Sigmoid colon (tissue), 6 donors: ENCODE measurements at regions not wholly inside any gene's neighbourhood (a gene's known extent, or its start where the extent isn't known, plus 50 kb on each side); places are given as distances from the start of the nearest gene placed in this dataset.
"Not testable (repeated sequence)": the region's sequence is repeated elsewhere in the genome, so short reads cannot be mapped to it uniquely, and the experiment has no call there.

ENCODE experiments used
- DNase-seq: peaks from one replicate; pipeline ENCODE4 v3.0.0-alpha.2; 2019
- H3K27ac ChIP-seq, 4 donors: fragments of 200-600 bp; sonication (generic); one replicate each; pipeline ENCODE4 v1.5.1; 2016 to 2019; ENCODE audit warnings: mild to moderate bottlenecking in 1 of 4
- H3K27me3 ChIP-seq, 3 donors: fragments of 200-600 bp; sonication (generic); one replicate each; pipeline ENCODE4 v1.5.1; 2019; ENCODE audit warnings: mild to moderate bottlenecking in 1 of 3
- H3K36me3 ChIP-seq, 4 donors: fragments of 200-600 bp; sonication (generic); one replicate each; pipeline ENCODE4 v1.5.1; 2016 to 2019
- H3K4me1 ChIP-seq, 4 donors: fragments of 200-600 bp; sonication (generic); one replicate each; pipeline ENCODE4 v1.5.1; 2017 to 2019
- H3K4me3 ChIP-seq, 4 donors: fragments of 200-600 bp; sonication (generic); one replicate each; pipeline ENCODE4 v1.5.1; 2017 to 2019; ENCODE audit warnings: mild to moderate bottlenecking in 2 of 4, moderate library complexity in 1 of 4
- H3K9me3 ChIP-seq, 4 donors: fragments of 200-600 bp in 3 of 4; sonication (generic) in 3 of 4; one replicate each; pipeline versions ENCODE4 v1.5.1 to v1.6.1; 2013 to 2019
- CTCF ChIP-seq, 4 experiments: fragments of 450-650 bp in 3 of 4; fragments of 200-600 bp in 1 of 4; IDR thresholded peaks; one replicate each; pipeline ENCODE4 v1.5.1; 2016 to 2019; ENCODE audit warnings: antibody characterized with exemption in 4 of 4, mild to moderate bottlenecking in 3 of 4, moderate library complexity in 2 of 4
- EP300 ChIP-seq, 4 donors: sonication (generic); formaldehyde crosslinking; IDR thresholded peaks; one replicate each; pipeline ENCODE4 v1.6.1; 2017; ENCODE audit warnings: antibody characterized with exemption in 4 of 4
- POLR2A ChIP-seq, 2 donors: fragments of 450-650 bp; IDR thresholded peaks; one replicate each; pipeline ENCODE4 v1.6.1; 2016; ENCODE audit warnings: antibody characterized with exemption in 2 of 2, mild to moderate bottlenecking in 2 of 2, moderate library complexity in 2 of 2
- POLR2AphosphoS5 ChIP-seq, 4 donors: sonication (generic); formaldehyde crosslinking; IDR thresholded peaks; one replicate each; pipeline ENCODE4 v1.6.1; 2017; ENCODE audit warnings: antibody characterized with exemption in 4 of 4
- WGBS, 2 donors: extraction: QIAGEN DNeasy Blood & Tissue Kit; methylation state at CpG; one replicate each; pipeline ENCODE4 v1.1.7; 2013; 5-methylcytosine and 5-hydroxymethylcytosine counted together
- intact Hi-C: fragments of 100-400 bp; cut with DNase I; formaldehyde crosslinking; loops from one replicate; pipeline ENCODE4 v1.15.1; 2023
- donor health status: healthy with polysubstance abuse.
- donor health status: healthy.

DNA sequence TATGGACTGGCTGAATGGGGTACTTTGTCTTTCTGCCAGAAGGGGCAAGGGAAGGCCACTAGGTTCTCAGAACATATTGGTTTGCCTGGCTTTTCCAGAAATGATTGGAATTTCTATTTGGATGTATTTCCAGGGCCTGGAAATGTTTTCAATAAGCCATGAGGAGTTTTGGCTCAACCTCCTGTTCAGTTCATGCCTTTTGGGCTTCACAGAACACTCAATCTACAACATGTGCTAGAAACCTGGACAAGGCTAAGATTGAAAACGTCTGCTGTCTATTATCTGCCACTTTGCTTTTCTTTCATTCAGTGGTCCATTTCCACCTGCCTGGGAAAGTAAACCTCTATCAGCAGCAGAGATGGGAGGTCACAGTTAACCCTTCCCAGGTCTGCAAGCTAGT lies 793.4 kb downstream of the TENT5A start:
- intact Hi-C loops, result no loop called here
- no peak overlapping the region for H3K27ac ChIP-seq
- 15 to 32% methylated on average over 1 of the region's 1 CpG for WGBS, 2 donors

GRCh38 chr6:80956898-80957297 lies 795.6 kb downstream of the TENT5A start:
- Histone ChIP-seq H3K27me3 (no peaks in the 10 kb centered on the region), H3K36me3 (no peaks in the 10 kb centered on the region), H3K4me1 (peaks cover 0 to 21% (median 10%) of the 10 kb centered on the region in 4 donors), H3K9me3 (no peaks in the 10 kb centered on the region), H3K27ac (no peak overlapping the region), H3K4me3 (no peak overlapping the region)
- TF ChIP-seq POLR2AphosphoS5 (IDR thresholded peaks at IDR 0.05) (no peak), CTCF (IDR thresholded peaks at IDR 0.05) (no peak), POLR2A (IDR thresholded peaks at IDR 0.05) (no peak), EP300 (IDR thresholded peaks at IDR 0.05) (no peak)
- no peak for DNase-seq
- intact Hi-C loops, result no loop called here
- WGBS, 2 donors, result 59 to 63% methylated on average over 1 of the region's 1 CpG

More for the DNA sequence above, 793.4 kb downstream of the TENT5A start:
- no peak for DNase-seq
- H3K4me3 ChIP-seq, result no peak overlapping the region
- H3K4me1 ChIP-seq, result peaks cover 0 to 21% (median 10%) of the 10 kb centered on the region in 4 donors
- TF ChIP-seq EP300 (IDR thresholded peaks at IDR 0.05) (no peak), CTCF (IDR thresholded peaks at IDR 0.05) (no peak), POLR2A (IDR thresholded peaks at IDR 0.05) (no peak), POLR2AphosphoS5 (IDR thresholded peaks at IDR 0.05) (no peak)
- H3K9me3 ChIP-seq, result no peaks in the 10 kb centered on the region
- no peaks in the 10 kb centered on the region for H3K27me3 ChIP-seq
- H3K36me3 ChIP-seq, result no peaks in the 10 kb centered on the region

DNA sequence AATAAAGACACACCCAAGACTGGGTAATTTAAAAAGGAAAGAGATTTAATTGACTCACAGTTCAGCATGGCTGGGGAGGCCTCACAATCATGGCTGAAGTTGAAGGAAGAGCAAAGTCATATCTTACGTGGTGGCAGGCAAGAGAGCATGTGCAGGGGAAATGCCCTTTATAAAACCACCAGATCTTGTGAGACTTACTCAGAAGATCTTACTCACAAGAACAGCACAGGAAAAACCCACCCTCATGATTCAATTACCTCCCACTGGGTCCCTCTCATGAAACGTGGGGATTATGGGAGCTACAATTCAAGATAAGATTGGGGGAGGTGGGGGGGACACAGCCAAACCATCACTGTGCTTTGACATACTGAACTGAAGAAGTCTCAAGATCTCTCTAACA lies 800.0 kb downstream of the TENT5A start:
- H3K9me3 ChIP-seq, DNase-seq, H3K4me3 ChIP-seq, H3K27ac ChIP-seq, H3K4me1 ChIP-seq, H3K36me3 ChIP-seq, H3K27me3 ChIP-seq, intact Hi-C loops: not testable (repeated sequence)
- 50 to 57% methylated on average over 2 of the region's 2 CpGs for WGBS, 2 donors

DNA sequence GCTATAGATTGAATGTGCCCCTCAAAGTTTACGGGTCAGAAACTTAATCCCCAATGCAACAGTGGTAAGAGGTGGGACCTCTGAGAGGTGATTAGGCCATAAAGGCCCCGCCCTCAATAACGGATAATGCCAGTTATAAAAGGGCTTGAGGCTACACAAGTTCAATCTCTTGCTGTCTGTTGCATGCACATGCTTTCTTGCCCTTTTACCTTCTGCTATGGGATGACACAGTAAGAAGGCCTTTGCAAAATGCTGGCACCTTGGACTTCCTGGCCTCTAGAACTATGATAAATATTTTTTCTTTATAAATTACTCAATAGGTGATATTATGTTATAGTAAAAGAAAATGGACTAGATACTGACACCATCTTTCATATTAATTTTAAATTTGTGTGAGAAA lies 806.1 kb downstream of the TENT5A start:
- no peaks in the 10 kb centered on the region for H3K36me3 ChIP-seq
- no peaks in the 10 kb centered on the region for H3K27me3 ChIP-seq
- 54 to 57% methylated on average over 3 of the region's 3 CpGs for WGBS, 2 donors
- no peak for DNase-seq
- no peak overlapping the region for H3K4me3 ChIP-seq
- H3K9me3 ChIP-seq, result no peaks in the 10 kb centered on the region
- no peaks in the 10 kb centered on the region for H3K4me1 ChIP-seq
- intact Hi-C loops, result no loop called here
- TF ChIP-seq EP300 (IDR thresholded peaks at IDR 0.05) (no peak), POLR2A (IDR thresholded peaks at IDR 0.05) (no peak), POLR2AphosphoS5 (IDR thresholded peaks at IDR 0.05) (no peak), CTCF (IDR thresholded peaks at IDR 0.05) (no peak)
- H3K27ac ChIP-seq, result no peak overlapping the region

DNA sequence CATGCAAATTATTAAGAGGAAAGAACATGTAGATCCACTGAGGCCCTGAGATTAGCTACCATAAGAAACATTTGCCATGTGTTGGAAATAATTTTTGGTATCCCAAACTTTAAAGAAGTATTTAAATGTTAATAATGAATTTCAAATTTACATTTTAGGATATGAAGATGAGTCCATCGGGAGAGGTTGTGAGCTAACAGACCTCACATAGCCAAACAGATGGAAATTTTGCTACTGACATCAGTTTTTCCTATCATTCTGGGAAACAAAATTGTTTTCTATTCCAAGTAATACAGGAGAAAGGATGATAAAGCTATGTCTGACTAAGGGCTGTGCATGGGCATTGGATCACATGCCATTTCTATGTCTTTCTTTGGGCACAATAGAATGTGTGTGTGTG lies 809.6 kb downstream of the TENT5A start:
- DNase-seq, result no peak
- TF ChIP-seq POLR2A (IDR thresholded peaks at IDR 0.05), result no peak
- no peak for TF ChIP-seq CTCF (IDR thresholded peaks at IDR 0.05)
- TF ChIP-seq EP300 (IDR thresholded peaks at IDR 0.05), result no peak
- TF ChIP-seq POLR2AphosphoS5 (IDR thresholded peaks at IDR 0.05), result no peak
- 90% methylated on average over 1 of the region's 1 CpG for WGBS, 2 donors
- Histone ChIP-seq H3K27me3 (no peaks in the 10 kb centered on the region), H3K4me3 (no peak overlapping the region), H3K4me1 (peaks cover 0 to 9% (median 0%) of the 10 kb centered on the region in 4 donors), H3K27ac (no peak overlapping the region), H3K36me3 (no peaks in the 10 kb centered on the region), H3K9me3 (no peaks in the 10 kb centered on the region)
- intact Hi-C loops, result no loop called here
